AG09319 (cell line): ENCODE measurements at regions not wholly inside any gene's neighbourhood (a gene's known extent, or its start where the extent isn't known, plus 50 kb on each side); places are given as distances from the start of the nearest gene placed in this dataset.
"Not testable (repeated sequence)": the region's sequence is repeated elsewhere in the genome, so short reads cannot be mapped to it uniquely, and the experiment has no call there.

ENCODE experiments used
- DNase-seq: peaks from one replicate; pipeline ENCODE4 v3.0.0-alpha.2; 2010; ENCODE audit warnings: low read depth; ENCODE audit errors: extremely low read depth
- CTCF ChIP-seq: IDR thresholded peaks from 2 replicates; pipeline ENCODE4 v1.5.1; 2011; ENCODE audit warnings: low read depth, mild to moderate bottlenecking, inconsistent platforms, low read length, moderate library complexity

GRCh38 chr1:238384381-238384780 is 493.7 kb upstream of the ZP4 start:
- no peak for DNase-seq
- TF ChIP-seq CTCF: no peak

DNA sequence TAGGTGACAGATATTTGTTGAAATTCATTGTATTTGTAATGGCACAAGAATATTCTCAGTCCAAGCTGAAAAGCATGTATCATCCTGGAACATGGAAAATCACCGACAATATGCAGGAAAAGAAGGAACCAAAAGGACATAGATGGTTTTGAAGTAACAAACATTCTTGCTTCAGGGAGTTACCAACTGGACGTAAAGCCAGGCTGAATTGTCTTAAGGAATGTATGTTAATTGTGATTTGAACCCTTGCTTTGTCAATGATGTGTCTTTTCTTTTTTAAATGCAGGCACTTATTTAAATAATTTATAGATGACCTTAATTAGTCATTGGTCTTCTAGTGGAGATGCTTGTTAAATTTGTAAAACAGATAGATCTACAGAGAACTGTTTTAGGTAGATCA is 489.4 kb upstream of the ZP4 start:
- no peak for DNase-seq
- no peak for TF ChIP-seq CTCF

DNA sequence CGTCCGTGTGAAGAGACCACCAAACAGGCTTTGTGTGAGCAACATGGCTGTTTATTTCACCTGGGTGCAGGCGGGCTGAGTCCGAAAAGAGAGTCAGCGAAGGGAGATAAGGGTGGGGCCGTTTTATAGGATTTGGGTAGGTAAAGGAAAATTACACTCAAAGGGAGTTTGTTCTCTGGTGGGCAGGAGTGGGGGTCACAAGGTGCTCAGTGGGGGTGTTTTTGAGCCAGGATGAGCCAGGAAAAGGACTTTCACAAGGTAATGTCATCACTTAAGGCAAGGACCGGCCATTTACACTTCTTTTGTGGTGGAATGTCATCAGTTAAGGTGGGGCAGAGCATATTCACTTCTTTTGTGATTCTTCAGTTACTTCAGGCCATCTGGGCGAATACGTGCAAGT is 488.7 kb upstream of the ZP4 start:
- DNase-seq: not testable (repeated sequence)

DNA sequence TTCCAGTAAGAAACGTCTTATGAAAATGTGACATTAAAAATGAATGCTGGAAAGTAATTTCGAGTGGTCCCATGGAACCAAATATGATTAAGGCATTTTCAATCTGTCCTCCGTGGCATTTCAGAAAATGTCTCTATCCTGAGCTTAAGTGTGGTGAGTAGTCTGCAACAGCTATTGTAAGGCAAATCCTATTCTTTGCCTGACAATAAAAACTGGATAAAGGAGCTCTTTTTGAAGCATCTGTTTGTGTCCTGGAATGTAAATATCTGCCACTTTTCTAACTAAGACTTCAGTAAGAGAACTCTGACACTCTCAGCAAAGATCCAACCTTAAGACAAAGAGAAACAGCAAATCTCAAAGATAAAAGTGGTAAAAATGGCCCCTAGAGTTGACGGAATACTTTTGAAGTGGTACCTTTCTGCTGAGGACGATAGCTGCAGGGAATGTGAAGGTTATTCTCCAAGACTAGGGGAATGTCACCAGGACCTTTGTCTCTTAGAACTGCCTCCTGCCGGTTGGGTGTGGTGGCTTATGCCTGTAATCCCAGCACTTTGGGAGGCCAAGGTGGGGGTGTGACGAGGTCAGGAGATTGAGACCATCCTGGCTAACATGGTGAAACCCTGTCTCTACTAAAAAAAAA is 486.7 kb upstream of the ZP4 start:
- TF ChIP-seq CTCF: no peak
- DNase-seq: no peak

- no peak for DNase-seq
- TF ChIP-seq CTCF: no peak
These were observed 479.9 kb upstream of the ZP4 start for GRCh38 chr1:238370599-238370998.

DNA sequence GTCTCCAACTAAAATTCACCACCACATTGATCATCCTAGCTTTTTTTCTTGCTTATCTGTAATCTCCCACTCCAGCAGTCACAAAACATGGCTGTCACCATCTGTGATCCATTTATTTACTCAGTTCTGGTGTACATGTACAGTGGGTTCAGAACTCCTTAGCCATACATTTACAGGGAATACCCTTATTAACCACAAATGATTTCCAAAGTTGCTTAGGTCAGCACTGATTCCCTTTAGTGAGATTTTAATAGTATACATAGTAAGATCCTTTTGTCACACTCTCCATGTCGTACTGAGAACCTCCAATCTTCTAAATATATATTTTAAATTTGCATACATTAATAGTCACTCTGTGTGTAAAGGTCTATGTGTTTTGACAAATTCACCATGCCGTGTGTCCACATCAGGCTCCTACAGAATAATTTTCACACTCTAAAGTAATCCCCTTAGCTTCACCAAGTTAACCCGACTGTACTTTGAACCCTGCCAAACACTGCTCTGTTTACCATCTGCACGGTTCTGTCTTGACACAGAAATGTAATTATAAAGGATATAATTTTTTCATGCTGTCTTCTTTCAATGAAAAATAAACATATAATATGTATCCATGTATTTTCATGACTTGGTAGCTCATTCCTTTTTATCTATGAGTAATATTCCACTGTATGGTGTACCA is 473.6 kb upstream of the ZP4 start:
- TF ChIP-seq CTCF: no peak
- no peak for DNase-seq

GRCh38 chr1:238360474-238360873 is 469.8 kb upstream of the ZP4 start:
- TF ChIP-seq CTCF: no peak
- DNase-seq: no peak

DNA sequence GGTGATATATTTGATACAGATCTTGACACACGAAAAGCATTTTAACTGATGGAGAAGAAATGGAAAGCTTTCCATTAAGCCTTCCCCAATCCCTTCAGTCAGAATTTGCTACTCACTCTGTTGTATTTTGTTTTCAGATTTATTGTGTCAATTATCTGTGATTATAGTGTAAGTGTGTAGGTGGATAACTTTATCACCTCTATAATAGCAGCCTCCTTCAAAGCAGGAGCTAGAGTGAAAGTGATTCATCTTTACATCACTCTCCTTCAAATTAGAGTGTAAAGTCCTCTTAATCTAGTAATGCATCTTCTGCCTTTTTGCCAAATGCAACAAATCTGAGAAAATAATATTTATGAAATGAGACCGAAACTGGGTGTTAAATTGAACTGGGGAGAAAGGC is 459.7 kb upstream of the ZP4 start:
- DNase-seq: no peak
- TF ChIP-seq CTCF: no peak
